ENCODE measurements at regions not wholly inside any gene's neighbourhood (a gene's known extent, or its start where the extent isn't known, plus 50 kb on each side); places are given as distances from the start of the nearest gene placed in this dataset.

- DNase-seq, result no peak
- Histone ChIP-seq H3K4me3 (no peak overlapping the region), H3K9me3 (no peaks in the 10 kb centered on the region), H3K36me3 (no peaks in the 10 kb centered on the region), H3K27ac (no peak overlapping the region), H3K27me3 (no peaks in the 10 kb centered on the region), H3K4me1 (no peaks in the 10 kb centered on the region)
- intact Hi-C loops (cut with DNase I), result no loop called here
- no peak for TF ChIP-seq CTCF (IDR thresholded peaks at IDR 0.05)
- WGBS, 2 donors, result 74 to 80% methylated on average over 2 of the region's 2 CpGs
- no peak for FAIRE-seq
- no peak for ATAC-seq
Measured at GRCh38 chr1:198910816-198911215, 272.0 kb downstream of the PTPRC start.

- ATAC-seq, result no peak
- DNase-seq, result no peak
Measured at GRCh38 chr1:198912046-198912445, 273.2 kb downstream of the PTPRC start.

GRCh38 chr1:198913667-198914066, 274.8 kb downstream of the PTPRC start:
- intact Hi-C loops (cut with DNase I), result no loop called here
- ATAC-seq (no peak), DNase-seq (no peak), FAIRE-seq (no peak)
- TF ChIP-seq CTCF (IDR thresholded peaks at IDR 0.05), result no peak
- H3K9me3 ChIP-seq, result no peaks in the 10 kb centered on the region
- no peak overlapping the region for H3K4me3 ChIP-seq
- no peaks in the 10 kb centered on the region for H3K27me3 ChIP-seq
- H3K4me1 ChIP-seq, result no peaks in the 10 kb centered on the region
- no peaks in the 10 kb centered on the region for H3K36me3 ChIP-seq
- WGBS, 2 donors, result 68 to 76% methylated on average over 4 of the region's 4 CpGs
- H3K27ac ChIP-seq, result no peak overlapping the region

More at GRCh38 chr1:198912046-198912445, 273.2 kb downstream of the PTPRC start:
- no peak for FAIRE-seq
- H3K27ac ChIP-seq, result no peak overlapping the region
- no peaks in the 10 kb centered on the region for H3K9me3 ChIP-seq
- TF ChIP-seq CTCF (IDR thresholded peaks at IDR 0.05), result no peak
- H3K4me1 ChIP-seq, result no peaks in the 10 kb centered on the region
- no peaks in the 10 kb centered on the region for H3K27me3 ChIP-seq
- H3K4me3 ChIP-seq, result no peak overlapping the region
- no peaks in the 10 kb centered on the region for H3K36me3 ChIP-seq
- WGBS, 2 donors, result 78 to 79% methylated on average over 1 of the region's 1 CpG
- intact Hi-C loops (cut with DNase I), result no loop called here

- TF ChIP-seq CTCF (IDR thresholded peaks at IDR 0.05), result no peak
- DNase-seq, result no peak
- no peak overlapping the region for H3K4me3 ChIP-seq
- FAIRE-seq, result no peak
- H3K4me1 ChIP-seq, result no peaks in the 10 kb centered on the region
- H3K27me3 ChIP-seq, result no peaks in the 10 kb centered on the region
- H3K27ac ChIP-seq, result no peak overlapping the region
- no peaks in the 10 kb centered on the region for H3K9me3 ChIP-seq
- no peaks in the 10 kb centered on the region for H3K36me3 ChIP-seq
- intact Hi-C loops (cut with DNase I), result no loop called here
- ATAC-seq, result no peak
- 69 to 85% methylated on average over 3 of the region's 3 CpGs for WGBS, 2 donors
Measured at GRCh38 chr1:198915327-198916231, 276.7 kb downstream of the PTPRC start.

- Histone ChIP-seq H3K36me3 (no peaks in the 10 kb centered on the region), H3K4me3 (no peak overlapping the region), H3K9me3 (no peaks in the 10 kb centered on the region), H3K27me3 (no peaks in the 10 kb centered on the region), H3K4me1 (no peaks in the 10 kb centered on the region), H3K27ac (no peak overlapping the region)
- DNase-seq, result no peak
- no peak for ATAC-seq
- intact Hi-C loops (cut with DNase I), result no loop called here
- WGBS, 2 donors, result 37 to 63% methylated on average over 2 of the region's 2 CpGs
- no peak for FAIRE-seq
- no peak for TF ChIP-seq CTCF (IDR thresholded peaks at IDR 0.05)
Measured at GRCh38 chr1:198917226-198917625, 278.4 kb downstream of the PTPRC start.
